ENCODE measurements at regions not wholly inside any gene's neighbourhood (a gene's known extent, or its start where the extent isn't known, plus 50 kb on each side); places are given as distances from the start of the nearest gene placed in this dataset.

DNA sequence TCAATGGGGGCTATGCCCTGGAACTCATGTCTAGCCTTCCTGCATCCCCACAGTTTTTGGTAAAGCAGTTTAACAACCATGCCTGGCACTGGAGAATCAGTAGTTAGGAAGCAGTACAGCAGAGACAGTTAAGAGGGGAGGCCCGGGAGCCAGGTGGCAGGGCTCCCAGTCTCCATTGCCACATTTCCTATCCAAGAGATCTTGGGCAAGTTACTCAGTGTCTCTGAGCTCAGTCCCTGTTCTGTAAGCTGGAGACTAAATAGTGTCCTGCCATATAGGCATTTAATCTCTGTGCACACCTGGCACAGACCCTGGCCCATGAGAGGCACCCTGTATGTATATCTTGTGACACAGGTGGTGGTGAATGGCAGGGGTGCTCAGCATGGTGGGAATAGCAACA is 156.1 kb upstream of the EOLA2 start:
- Histone ChIP-seq H3K9me3 (no peaks in the 10 kb centered on the region), H3K4me1 (no peaks in the 10 kb centered on the region), H3K36me3 (no peaks in the 10 kb centered on the region), H3K27ac (no peak overlapping the region), H3K4me3 (no peak overlapping the region), H3K27me3 (no peaks in the 10 kb centered on the region)
- intact Hi-C loops (cut with DNase I), result no loop called here
- TF ChIP-seq POLR2A (IDR thresholded peaks at IDR 0.05) (no peak), CTCF (IDR thresholded peaks at IDR 0.05) (no peak)
- DNase-seq, result no peak
- WGBS, 2 donors, result no CpG with 5 or more reads among the region's 1 CpG

GRCh38 chrX:150094996-150095395 is 156.7 kb upstream of the EOLA2 start:
- Histone ChIP-seq H3K4me1 (no peaks in the 10 kb centered on the region), H3K36me3 (no peaks in the 10 kb centered on the region), H3K9me3 (no peaks in the 10 kb centered on the region), H3K27me3 (no peaks in the 10 kb centered on the region), H3K27ac (no peak overlapping the region), H3K4me3 (no peak overlapping the region)
- no peak for DNase-seq
- TF ChIP-seq POLR2A (IDR thresholded peaks at IDR 0.05) (no peak), CTCF (IDR thresholded peaks at IDR 0.05) (no peak)
- intact Hi-C loops (cut with DNase I), result no loop called here

GRCh38 chrX:150099316-150099715 is 161.0 kb upstream of the EOLA2 start:
- Histone ChIP-seq H3K27ac (no peak overlapping the region), H3K4me1 (no peaks in the 10 kb centered on the region), H3K27me3 (no peaks in the 10 kb centered on the region), H3K9me3 (no peaks in the 10 kb centered on the region), H3K36me3 (no peaks in the 10 kb centered on the region), H3K4me3 (no peak overlapping the region)
- WGBS, 2 donors, result 43 to 45% methylated on average over 1 to 2 of the region's 2 CpGs
- no peak for DNase-seq
- intact Hi-C loops (cut with DNase I), result no loop called here
- no peak for TF ChIP-seq CTCF (IDR thresholded peaks at IDR 0.05)
- TF ChIP-seq POLR2A (IDR thresholded peaks at IDR 0.05), result no peak

- Histone ChIP-seq H3K27me3 (no peaks in the 10 kb centered on the region), H3K27ac (no peak overlapping the region), H3K4me1 (no peaks in the 10 kb centered on the region), H3K4me3 (no peak overlapping the region), H3K9me3 (no peaks in the 10 kb centered on the region), H3K36me3 (no peaks in the 10 kb centered on the region)
- DNase-seq, result no peak
- TF ChIP-seq CTCF (IDR thresholded peaks at IDR 0.05) (no peak), POLR2A (IDR thresholded peaks at IDR 0.05) (no peak)
- WGBS, 2 donors, result 53 to 83% methylated on average over 1 to 3 of the region's 3 CpGs
- intact Hi-C loops (cut with DNase I), result no loop called here
Observed at GRCh38 chrX:150100261-150100660, 162.0 kb upstream of the EOLA2 start.

DNA sequence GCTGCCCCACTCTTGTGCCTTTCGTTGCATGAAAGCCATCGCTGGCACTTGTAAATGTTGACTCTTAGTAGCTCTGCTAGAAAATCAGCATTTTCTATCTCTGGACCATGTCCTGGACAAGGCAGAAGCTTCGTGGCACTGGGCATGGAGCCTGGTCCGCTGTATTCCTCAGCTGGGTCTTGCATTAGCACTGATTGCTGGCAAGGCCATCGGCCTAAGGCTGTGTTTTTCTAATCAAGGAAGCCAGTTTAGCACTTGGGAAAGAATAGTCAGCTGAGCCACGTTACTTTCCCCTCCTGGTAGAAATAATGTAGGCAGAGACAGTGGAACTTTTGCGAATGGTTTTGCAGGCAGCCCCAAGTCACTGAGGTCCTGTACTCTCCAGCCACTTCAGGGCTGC is 180.2 kb upstream of the EOLA2 start:
- WGBS, 2 donors, result 50 to 79% methylated on average over 5 to 7 of the region's 7 CpGs
- no peak overlapping the region for H3K27ac ChIP-seq
- no peaks in the 10 kb centered on the region for H3K4me1 ChIP-seq
- TF ChIP-seq CTCF (IDR thresholded peaks at IDR 0.05) (no peak), POLR2A (IDR thresholded peaks at IDR 0.05) (no peak)
- intact Hi-C loops (cut with DNase I), result no loop called here
- no peak overlapping the region for H3K4me3 ChIP-seq
- no peaks in the 10 kb centered on the region for H3K9me3 ChIP-seq
- no peak for DNase-seq
- H3K27me3 ChIP-seq, result no peaks in the 10 kb centered on the region
- no peaks in the 10 kb centered on the region for H3K36me3 ChIP-seq
